ENCODE measurements at regions not wholly inside any gene's neighbourhood (a gene's known extent, or its start where the extent isn't known, plus 50 kb on each side); places are given as distances from the start of the nearest gene placed in this dataset.

- Mint-ChIP-seq H3K36me3 (no peaks in the 10 kb centered on the region), H3K9me3 (no peaks in the 10 kb centered on the region), H3K4me3 (no peak overlapping the region), H3K27me3 (no peaks in the 10 kb centered on the region), H3K4me1 (no peaks in the 10 kb centered on the region), H3K27ac (no peak overlapping the region)
- no peak for DNase-seq
- POLR2A ChIA-PET, result no interaction called here
- no peak for ATAC-seq (ENCODE audit: low read depth)
Observed at GRCh38 chr11:96755209-96755608, 365.4 kb downstream of the JRKL start.

GRCh38 chr11:96755752-96756151, 365.9 kb downstream of the JRKL start:
- Mint-ChIP-seq H3K27ac (no peak overlapping the region), H3K4me3 (no peak overlapping the region), H3K4me1 (no peaks in the 10 kb centered on the region), H3K27me3 (no peaks in the 10 kb centered on the region), H3K9me3 (no peaks in the 10 kb centered on the region), H3K36me3 (no peaks in the 10 kb centered on the region)
- POLR2A ChIA-PET, result no interaction called here
- no peak for DNase-seq
- no peak for ATAC-seq (ENCODE audit: low read depth)

- Mint-ChIP-seq H3K27me3 (no peaks in the 10 kb centered on the region), H3K27ac (no peak overlapping the region), H3K4me1 (no peaks in the 10 kb centered on the region), H3K36me3 (no peaks in the 10 kb centered on the region), H3K4me3 (no peak overlapping the region), H3K9me3 (no peaks in the 10 kb centered on the region)
- no peak for ATAC-seq (ENCODE audit: low read depth)
- POLR2A ChIA-PET, result no interaction called here
- no peak for DNase-seq
Observed at GRCh38 chr11:96758957-96759356, 369.1 kb downstream of the JRKL start.

GRCh38 chr11:96760306-96760705, 370.5 kb downstream of the JRKL start:
- H3K27ac Mint-ChIP-seq, result no peak overlapping the region
- H3K4me1 Mint-ChIP-seq, result no peaks in the 10 kb centered on the region
- no peak for DNase-seq
- POLR2A ChIA-PET, result no interaction called here
- no peaks in the 10 kb centered on the region for H3K9me3 Mint-ChIP-seq
- ATAC-seq (ENCODE audit: low read depth), result no peak
- H3K27me3 Mint-ChIP-seq, result no peaks in the 10 kb centered on the region
- no peaks in the 10 kb centered on the region for H3K36me3 Mint-ChIP-seq
- no peak overlapping the region for H3K4me3 Mint-ChIP-seq

- H3K36me3 Mint-ChIP-seq, result no peaks in the 10 kb centered on the region
- no peak for ATAC-seq (ENCODE audit: low read depth)
- no peaks in the 10 kb centered on the region for H3K27me3 Mint-ChIP-seq
- DNase-seq, result no peak
- no peak overlapping the region for H3K4me3 Mint-ChIP-seq
- no peak overlapping the region for H3K27ac Mint-ChIP-seq
- POLR2A ChIA-PET, result no interaction called here
- H3K9me3 Mint-ChIP-seq, result no peaks in the 10 kb centered on the region
- H3K4me1 Mint-ChIP-seq, result no peaks in the 10 kb centered on the region
Observed at GRCh38 chr11:96760815-96761214, 371.0 kb downstream of the JRKL start.

GRCh38 chr11:96761451-96761850, 371.6 kb downstream of the JRKL start:
- H3K4me1 Mint-ChIP-seq, result no peaks in the 10 kb centered on the region
- H3K4me3 Mint-ChIP-seq, result no peak overlapping the region
- ATAC-seq (ENCODE audit: low read depth), result no peak
- no peaks in the 10 kb centered on the region for H3K36me3 Mint-ChIP-seq
- DNase-seq, result no peak
- H3K27ac Mint-ChIP-seq, result no peak overlapping the region
- H3K9me3 Mint-ChIP-seq, result no peaks in the 10 kb centered on the region
- no peaks in the 10 kb centered on the region for H3K27me3 Mint-ChIP-seq
- POLR2A ChIA-PET, result no interaction called here

- DNase-seq (no peak), ATAC-seq (ENCODE audit: low read depth) (no peak)
- H3K4me1 Mint-ChIP-seq, result no peaks in the 10 kb centered on the region
- H3K36me3 Mint-ChIP-seq, result no peaks in the 10 kb centered on the region
- no peaks in the 10 kb centered on the region for H3K27me3 Mint-ChIP-seq
- no peak overlapping the region for H3K27ac Mint-ChIP-seq
- no peak overlapping the region for H3K4me3 Mint-ChIP-seq
- H3K9me3 Mint-ChIP-seq, result no peaks in the 10 kb centered on the region
- POLR2A ChIA-PET, result no interaction called here
Observed at GRCh38 chr11:96763244-96763643, 373.4 kb downstream of the JRKL start.

- no peak overlapping the region for H3K4me3 Mint-ChIP-seq
- no peak overlapping the region for H3K27ac Mint-ChIP-seq
- H3K27me3 Mint-ChIP-seq, result no peaks in the 10 kb centered on the region
- DNase-seq (no peak), ATAC-seq (ENCODE audit: low read depth) (no peak)
- H3K9me3 Mint-ChIP-seq, result no peaks in the 10 kb centered on the region
- POLR2A ChIA-PET, result no interaction called here
- no peaks in the 10 kb centered on the region for H3K4me1 Mint-ChIP-seq
- no peaks in the 10 kb centered on the region for H3K36me3 Mint-ChIP-seq
Observed at GRCh38 chr11:96778272-96778671, 388.5 kb downstream of the JRKL start.

GRCh38 chr11:96779030-96779429, 389.2 kb downstream of the JRKL start:
- ATAC-seq (ENCODE audit: low read depth) (no peak), DNase-seq (no peak)
- no peaks in the 10 kb centered on the region for H3K27me3 Mint-ChIP-seq
- POLR2A ChIA-PET, result no interaction called here
- H3K9me3 Mint-ChIP-seq, result no peaks in the 10 kb centered on the region
- H3K4me3 Mint-ChIP-seq, result no peak overlapping the region
- H3K36me3 Mint-ChIP-seq, result no peaks in the 10 kb centered on the region
- no peaks in the 10 kb centered on the region for H3K4me1 Mint-ChIP-seq
- H3K27ac Mint-ChIP-seq, result no peak overlapping the region

GRCh38 chr11:96781082-96781481, 391.3 kb downstream of the JRKL start:
- POLR2A ChIA-PET, result no interaction called here
- no peaks in the 10 kb centered on the region for H3K9me3 Mint-ChIP-seq
- DNase-seq (no peak), ATAC-seq (ENCODE audit: low read depth) (no peak)
- H3K27me3 Mint-ChIP-seq, result no peaks in the 10 kb centered on the region
- H3K4me1 Mint-ChIP-seq, result no peaks in the 10 kb centered on the region
- H3K27ac Mint-ChIP-seq, result no peak overlapping the region
- no peak overlapping the region for H3K4me3 Mint-ChIP-seq
- no peaks in the 10 kb centered on the region for H3K36me3 Mint-ChIP-seq

- no peak for ATAC-seq (ENCODE audit: low read depth)
- Mint-ChIP-seq H3K9me3 (no peaks in the 10 kb centered on the region), H3K4me1 (no peaks in the 10 kb centered on the region), H3K27me3 (no peaks in the 10 kb centered on the region), H3K4me3 (no peak overlapping the region), H3K27ac (no peak overlapping the region), H3K36me3 (no peaks in the 10 kb centered on the region)
- POLR2A ChIA-PET, result no interaction called here
- DNase-seq, result no peak
Observed at GRCh38 chr11:96782632-96783031, 392.8 kb downstream of the JRKL start.

GRCh38 chr11:96783311-96783710, 393.5 kb downstream of the JRKL start:
- H3K27me3 Mint-ChIP-seq, result no peaks in the 10 kb centered on the region
- DNase-seq (no peak), ATAC-seq (ENCODE audit: low read depth) (no peak)
- H3K36me3 Mint-ChIP-seq, result no peaks in the 10 kb centered on the region
- no peak overlapping the region for H3K27ac Mint-ChIP-seq
- POLR2A ChIA-PET, result no interaction called here
- no peaks in the 10 kb centered on the region for H3K4me1 Mint-ChIP-seq
- no peak overlapping the region for H3K4me3 Mint-ChIP-seq
- no peaks in the 10 kb centered on the region for H3K9me3 Mint-ChIP-seq

- POLR2A ChIA-PET, result no interaction called here
- DNase-seq (no peak), ATAC-seq (ENCODE audit: low read depth) (no peak)
- Mint-ChIP-seq H3K9me3 (peaks cover 2% of the 10 kb centered on the region), H3K27me3 (no peaks in the 10 kb centered on the region), H3K27ac (no peak overlapping the region), H3K4me3 (no peak overlapping the region), H3K4me1 (no peaks in the 10 kb centered on the region), H3K36me3 (no peaks in the 10 kb centered on the region)
Observed at GRCh38 chr11:96785073-96785472, 395.3 kb downstream of the JRKL start.

- Mint-ChIP-seq H3K27ac (no peak overlapping the region), H3K4me1 (no peaks in the 10 kb centered on the region), H3K9me3 (peaks cover 3% of the 10 kb centered on the region), H3K27me3 (no peaks in the 10 kb centered on the region), H3K4me3 (no peak overlapping the region), H3K36me3 (no peaks in the 10 kb centered on the region)
- ATAC-seq (ENCODE audit: low read depth) (no peak), DNase-seq (no peak)
- POLR2A ChIA-PET, result no interaction called here
Observed at GRCh38 chr11:96794152-96794551, 404.3 kb downstream of the JRKL start.

- Mint-ChIP-seq H3K27ac (no peak overlapping the region), H3K4me1 (no peaks in the 10 kb centered on the region), H3K4me3 (no peak overlapping the region), H3K9me3 (peaks cover 1% of the 10 kb centered on the region), H3K27me3 (no peaks in the 10 kb centered on the region), H3K36me3 (no peaks in the 10 kb centered on the region)
- POLR2A ChIA-PET, result no interaction called here
- no peak for DNase-seq
- no peak for ATAC-seq (ENCODE audit: low read depth)
Observed at GRCh38 chr11:96798445-96798844, 408.6 kb downstream of the JRKL start.

Data from activated naive CD8-positive, alpha-beta T cell treated with anti-CD3 and anti-CD28 coated beads, Interleukin-2, amount 10 ng/mL, durations not matched to agents 7 days and 5 days (primary cell).